ENCODE measurements at regions not wholly inside any gene's neighbourhood (a gene's known extent, or its start where the extent isn't known, plus 50 kb on each side); places are given as distances from the start of the nearest gene placed in this dataset.

GRCh38 chr1:143625886-143626285, 345.9 kb downstream of the FAM72C start:
- no peak overlapping the region for H3K27ac ChIP-seq
- ATAC-seq: no peak
- H3K4me3 ChIP-seq: no peak overlapping the region
- no peaks in the 10 kb centered on the region for H3K4me1 ChIP-seq
- intact Hi-C loops (cut with DNase I): no loop called here
- TF ChIP-seq CTCF (IDR thresholded peaks at IDR 0.05): no peak
- no peaks in the 10 kb centered on the region for H3K9me3 ChIP-seq
- H3K27me3 ChIP-seq (ENCODE audit: low read depth): peaks cover 6% of the 10 kb centered on the region
- no peaks in the 10 kb centered on the region for H3K36me3 ChIP-seq
- DNase-seq: no peak

GRCh38 chr1:143619851-143620250, 351.9 kb downstream of the FAM72C start:
- H3K27ac ChIP-seq: no peak overlapping the region
- intact Hi-C loops (cut with DNase I): no loop called here
- DNase-seq (no peak), ATAC-seq (no peak)
- no peak for TF ChIP-seq CTCF (IDR thresholded peaks at IDR 0.05)
- no peaks in the 10 kb centered on the region for H3K9me3 ChIP-seq
- H3K4me3 ChIP-seq: no peak overlapping the region
- peaks cover 8% of the 10 kb centered on the region for H3K27me3 ChIP-seq (ENCODE audit: low read depth)
- H3K4me1 ChIP-seq: no peaks in the 10 kb centered on the region
- no peaks in the 10 kb centered on the region for H3K36me3 ChIP-seq

GRCh38 chr1:143611159-143611558, 360.6 kb downstream of the FAM72C start:
- no peaks in the 10 kb centered on the region for H3K36me3 ChIP-seq
- no peaks in the 10 kb centered on the region for H3K9me3 ChIP-seq
- H3K4me1 ChIP-seq: no peaks in the 10 kb centered on the region
- H3K4me3 ChIP-seq: no peak overlapping the region
- no peak for DNase-seq
- TF ChIP-seq CTCF (IDR thresholded peaks at IDR 0.05): no peak
- no peak for ATAC-seq
- no peak overlapping the region for H3K27ac ChIP-seq
- intact Hi-C loops (cut with DNase I): no loop called here
- H3K27me3 ChIP-seq (ENCODE audit: low read depth): no peaks in the 10 kb centered on the region

GRCh38 chr1:143610196-143610595, 361.6 kb downstream of the FAM72C start:
- ATAC-seq: no peak
- no peaks in the 10 kb centered on the region for H3K9me3 ChIP-seq
- DNase-seq: no peak
- no peaks in the 10 kb centered on the region for H3K36me3 ChIP-seq
- H3K4me3 ChIP-seq: no peak overlapping the region
- no peaks in the 10 kb centered on the region for H3K4me1 ChIP-seq
- intact Hi-C loops (cut with DNase I): no loop called here
- no peak overlapping the region for H3K27ac ChIP-seq
- no peak for TF ChIP-seq CTCF (IDR thresholded peaks at IDR 0.05)
- no peaks in the 10 kb centered on the region for H3K27me3 ChIP-seq (ENCODE audit: low read depth)

GRCh38 chr1:143604887-143605286, 366.9 kb downstream of the FAM72C start:
- H3K27me3 ChIP-seq (ENCODE audit: low read depth): peaks cover 5% of the 10 kb centered on the region
- no peaks in the 10 kb centered on the region for H3K9me3 ChIP-seq
- DNase-seq (no peak), ATAC-seq (no peak)
- no peak overlapping the region for H3K27ac ChIP-seq
- no peaks in the 10 kb centered on the region for H3K4me1 ChIP-seq
- H3K36me3 ChIP-seq: no peaks in the 10 kb centered on the region
- no peak overlapping the region for H3K4me3 ChIP-seq
- intact Hi-C loops (cut with DNase I): no loop called here
- no peak for TF ChIP-seq CTCF (IDR thresholded peaks at IDR 0.05)

GRCh38 chr1:143584508-143584907, 387.3 kb downstream of the FAM72C start:
- TF ChIP-seq CTCF (IDR thresholded peaks at IDR 0.05): no peak
- no peaks in the 10 kb centered on the region for H3K4me1 ChIP-seq
- DNase-seq (no peak), ATAC-seq (no peak)
- no peaks in the 10 kb centered on the region for H3K36me3 ChIP-seq
- H3K9me3 ChIP-seq: no peaks in the 10 kb centered on the region
- peaks cover 5% of the 10 kb centered on the region for H3K27me3 ChIP-seq (ENCODE audit: low read depth)
- H3K27ac ChIP-seq: no peak overlapping the region
- H3K4me3 ChIP-seq: no peak overlapping the region
- intact Hi-C loops (cut with DNase I): no loop called here

Data from lower lobe of right lung (tissue), 2 donors.